ENCODE measurements at regions not wholly inside any gene's neighbourhood (a gene's known extent, or its start where the extent isn't known, plus 50 kb on each side); places are given as distances from the start of the nearest gene placed in this dataset.

- H3K4me3 ChIP-seq (replicated peaks; ENCODE audit: low read depth, low read length): no peak overlapping the region
- TF ChIP-seq CTCF (IDR thresholded peaks at IDR 0.05; ENCODE audit: low read length, missing control alignments): no peak
- DNase-seq (ENCODE audit: low read depth): no peak
Observed at GRCh38 chr2:8550481-8550880, 131.4 kb upstream of the ID2 start.

GRCh38 chr2:8550937-8551621 is 130.8 kb upstream of the ID2 start:
- no peak overlapping the region for H3K4me3 ChIP-seq (replicated peaks; ENCODE audit: low read depth, low read length)
- TF ChIP-seq CTCF (IDR thresholded peaks at IDR 0.05; ENCODE audit: low read length, missing control alignments): no peak
- DNase-seq (ENCODE audit: low read depth): no peak

GRCh38 chr2:8551622-8552074 is 130.2 kb upstream of the ID2 start:
- DNase-seq (ENCODE audit: low read depth): no peak
- TF ChIP-seq CTCF (IDR thresholded peaks at IDR 0.05; ENCODE audit: low read length, missing control alignments): no peak
- no peak overlapping the region for H3K4me3 ChIP-seq (replicated peaks; ENCODE audit: low read depth, low read length)

GRCh38 chr2:8552293-8552801 is 129.5 kb upstream of the ID2 start:
- H3K4me3 ChIP-seq (replicated peaks; ENCODE audit: low read depth, low read length): no peak overlapping the region
- DNase-seq (ENCODE audit: low read depth): no peak
- no peak for TF ChIP-seq CTCF (IDR thresholded peaks at IDR 0.05; ENCODE audit: low read length, missing control alignments)

GRCh38 chr2:8553643-8554042 is 128.2 kb upstream of the ID2 start:
- no peak for TF ChIP-seq CTCF (IDR thresholded peaks at IDR 0.05; ENCODE audit: low read length, missing control alignments)
- DNase-seq (ENCODE audit: low read depth): no peak
- H3K4me3 ChIP-seq (replicated peaks; ENCODE audit: low read depth, low read length): no peak overlapping the region

GRCh38 chr2:8554296-8554806 is 127.5 kb upstream of the ID2 start:
- H3K4me3 ChIP-seq (replicated peaks; ENCODE audit: low read depth, low read length): no peak overlapping the region
- no peak for TF ChIP-seq CTCF (IDR thresholded peaks at IDR 0.05; ENCODE audit: low read length, missing control alignments)
- no peak for DNase-seq (ENCODE audit: low read depth)

- no peak for DNase-seq (ENCODE audit: low read depth)
- no peak for TF ChIP-seq CTCF (IDR thresholded peaks at IDR 0.05; ENCODE audit: low read length, missing control alignments)
- H3K4me3 ChIP-seq (replicated peaks; ENCODE audit: low read depth, low read length): no peak overlapping the region
Observed at GRCh38 chr2:8555543-8555942, 126.3 kb upstream of the ID2 start.

Measured in fibroblast of pulmonary artery (primary cell).